ENCODE measurements at regions not wholly inside any gene's neighbourhood (a gene's known extent, or its start where the extent isn't known, plus 50 kb on each side); places are given as distances from the start of the nearest gene placed in this dataset.
A peak's percentile ranks its signal among the peaks of the same experiment; 100 is the strongest.

DNA sequence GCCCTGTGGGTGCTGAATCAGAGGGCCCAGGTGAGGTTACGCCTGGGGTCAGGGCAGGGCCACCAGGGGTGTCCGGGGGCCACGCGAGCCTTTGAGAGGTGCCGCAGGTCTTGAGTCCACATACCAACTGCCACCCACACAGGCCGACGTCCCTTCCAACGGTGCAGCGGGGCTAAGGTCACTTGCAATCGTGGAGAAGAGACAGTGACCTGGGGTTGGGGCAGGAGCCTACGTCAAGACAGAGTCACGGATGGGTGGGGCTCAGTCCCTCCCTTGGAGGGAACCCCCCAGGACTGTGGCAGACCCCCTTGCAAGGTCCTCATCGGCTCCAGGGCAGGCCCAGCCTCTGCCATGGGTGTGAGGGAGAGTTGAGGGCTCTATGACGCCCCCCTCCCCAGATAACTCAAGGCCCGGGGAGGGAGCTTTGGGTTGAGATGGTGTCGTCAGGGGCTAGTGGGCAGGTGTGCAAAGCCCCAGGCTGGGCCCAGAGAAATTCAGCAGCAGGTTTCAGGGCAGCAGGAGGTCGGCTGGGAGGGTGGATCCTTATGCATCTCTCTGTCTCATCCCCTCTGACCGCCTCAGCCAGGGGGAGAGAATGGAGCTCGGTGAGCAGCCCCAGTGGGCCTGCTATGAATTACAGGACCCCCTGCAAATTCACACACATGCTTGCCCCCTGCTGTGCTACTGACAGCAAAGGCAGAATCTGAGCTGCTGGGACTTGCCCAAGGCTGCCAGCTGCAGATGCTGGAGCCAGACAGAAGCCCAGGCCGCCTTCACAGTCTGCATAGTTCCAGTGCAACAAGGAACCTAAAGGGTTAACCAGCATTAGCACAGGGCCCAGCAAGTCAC lies 60.0 kb downstream of the MYEOV start:
- no peak for TF ChIP-seq CTCF (IDR thresholded peaks at IDR 0.05; ENCODE audit: low read depth, low read length)
- DNase-seq (ENCODE audit: low read depth, low spot score) = peak; percentile 24
- no peak overlapping the region for H3K4me3 ChIP-seq (ENCODE audit: low read depth, low read length)
- in situ Hi-C loops (cut with HindIII; ENCODE audit: low sequenced_read_pairs) = no loop called here

DNA sequence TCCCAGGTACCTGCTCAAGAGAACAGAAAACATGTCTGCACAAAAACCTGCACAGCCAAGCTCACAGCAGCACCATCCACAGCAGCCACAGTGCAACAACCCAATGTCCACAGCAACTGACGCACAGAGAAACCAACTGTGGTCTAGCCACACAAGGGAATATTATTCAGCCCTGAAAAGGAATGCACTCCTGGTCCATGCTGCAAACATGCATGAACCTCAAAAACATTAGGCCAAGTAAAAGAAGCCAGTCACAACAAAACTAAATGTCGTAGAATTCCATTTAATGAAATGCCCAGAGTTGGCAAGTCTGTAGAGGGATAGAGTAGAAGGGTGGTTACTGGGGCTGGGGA lies 60.6 kb downstream of the MYEOV start:
- no peak for TF ChIP-seq CTCF (IDR thresholded peaks at IDR 0.05; ENCODE audit: low read depth, low read length)
- no peak for DNase-seq (ENCODE audit: low read depth, low spot score)
- H3K4me3 ChIP-seq (ENCODE audit: low read depth, low read length) = no peak overlapping the region
- in situ Hi-C loops (cut with HindIII; ENCODE audit: low sequenced_read_pairs) = no loop called here

DNA sequence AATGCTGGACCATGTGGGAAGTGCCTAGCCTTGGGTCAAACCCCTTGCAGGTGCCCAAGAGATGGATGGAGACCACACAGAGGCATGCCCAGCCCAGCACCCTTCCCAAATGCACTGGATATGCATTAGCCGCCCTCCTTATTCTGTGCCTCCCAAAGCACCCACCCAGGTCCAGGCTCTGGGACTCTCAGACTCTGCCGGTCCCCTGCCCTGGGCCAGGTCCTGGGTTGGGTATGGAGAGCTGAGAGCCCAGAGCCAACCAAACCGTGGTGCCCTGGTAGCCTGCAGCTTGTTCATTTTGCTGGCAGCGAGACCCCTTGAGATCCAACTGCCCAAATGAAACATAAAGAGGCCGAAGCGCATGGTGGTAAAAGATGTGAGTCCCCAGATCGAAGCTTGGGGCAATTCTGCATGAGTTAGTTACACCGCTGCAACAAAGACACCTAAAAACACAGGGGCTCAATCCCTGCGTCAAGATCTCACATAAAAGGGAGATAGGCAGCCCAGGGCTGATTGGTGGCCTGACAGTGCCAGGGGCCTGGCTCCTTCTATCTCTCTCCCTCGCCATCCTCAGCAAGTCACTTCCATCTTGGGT lies 61.5 kb downstream of the MYEOV start:
- no peak for TF ChIP-seq CTCF (IDR thresholded peaks at IDR 0.05; ENCODE audit: low read depth, low read length)
- in situ Hi-C loops (cut with HindIII; ENCODE audit: low sequenced_read_pairs) = no loop called here
- no peak overlapping the region for H3K4me3 ChIP-seq (ENCODE audit: low read depth, low read length)
- no peak for DNase-seq (ENCODE audit: low read depth, low spot score)

DNA sequence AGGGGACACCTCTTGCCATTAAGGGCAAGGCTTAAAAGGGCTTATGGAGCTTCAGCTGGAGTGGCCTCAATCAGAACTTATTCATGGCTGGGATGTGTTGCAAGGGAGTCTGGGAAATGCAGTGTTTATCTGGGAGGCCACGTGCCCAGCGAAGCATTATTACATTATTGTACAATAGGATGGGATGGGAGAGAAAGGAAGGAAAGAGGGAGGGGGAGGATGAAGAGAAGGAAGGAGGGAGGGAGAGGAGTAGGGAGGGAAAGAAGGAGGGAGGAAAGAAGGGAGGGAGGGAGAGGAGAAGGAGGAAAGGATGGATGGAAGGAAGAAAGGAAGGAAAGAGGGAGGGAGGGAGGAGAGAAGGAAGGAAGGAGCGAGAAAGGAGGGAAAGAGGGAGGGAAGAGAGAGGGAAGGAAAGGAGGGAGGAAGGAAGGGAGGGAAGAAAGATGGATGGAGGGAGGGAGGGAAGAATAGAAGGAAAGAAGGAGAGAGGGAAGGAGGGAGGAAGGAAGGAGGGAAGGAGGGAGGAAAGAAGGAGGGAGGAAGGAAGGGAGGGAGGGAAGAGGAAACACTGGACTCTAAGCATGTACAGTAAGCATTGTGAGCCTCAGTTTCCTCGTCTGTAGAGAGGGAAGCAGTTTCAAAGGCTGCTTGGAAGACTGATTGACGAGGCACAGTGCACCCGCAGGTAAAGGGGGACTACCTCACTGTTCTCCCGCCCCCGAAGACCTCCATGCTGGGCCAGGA lies 62.2 kb downstream of the MYEOV start:
- in situ Hi-C loops (cut with HindIII; ENCODE audit: low sequenced_read_pairs) = no loop called here
- H3K4me3 ChIP-seq (ENCODE audit: low read depth, low read length) = no peak overlapping the region
- no peak for TF ChIP-seq CTCF (IDR thresholded peaks at IDR 0.05; ENCODE audit: low read depth, low read length)
- DNase-seq (ENCODE audit: low read depth, low spot score) = no peak

- no peak for TF ChIP-seq CTCF (IDR thresholded peaks at IDR 0.05; ENCODE audit: low read depth, low read length)
- no peak overlapping the region for H3K4me3 ChIP-seq (ENCODE audit: low read depth, low read length)
- DNase-seq (ENCODE audit: low read depth, low spot score) = peak; percentile 32
- in situ Hi-C loops (cut with HindIII; ENCODE audit: low sequenced_read_pairs) = no loop called here
Measured at GRCh38 chr11:69356703-69357457, 62.9 kb downstream of the MYEOV start.

Measured in astrocyte of the spinal cord (primary cell).